GM21619 (cell line): ENCODE measurements at regions not wholly inside any gene's neighbourhood (a gene's known extent, or its start where the extent isn't known, plus 50 kb on each side); places are given as distances from the start of the nearest gene placed in this dataset.

Source experiments
- ATAC-seq: cut with Tn5 transposase; IDR thresholded peaks from one replicate; pipeline ENCODE4 v1.9.1; 2021; ENCODE audit not compliant: unreplicated experiment

DNA sequence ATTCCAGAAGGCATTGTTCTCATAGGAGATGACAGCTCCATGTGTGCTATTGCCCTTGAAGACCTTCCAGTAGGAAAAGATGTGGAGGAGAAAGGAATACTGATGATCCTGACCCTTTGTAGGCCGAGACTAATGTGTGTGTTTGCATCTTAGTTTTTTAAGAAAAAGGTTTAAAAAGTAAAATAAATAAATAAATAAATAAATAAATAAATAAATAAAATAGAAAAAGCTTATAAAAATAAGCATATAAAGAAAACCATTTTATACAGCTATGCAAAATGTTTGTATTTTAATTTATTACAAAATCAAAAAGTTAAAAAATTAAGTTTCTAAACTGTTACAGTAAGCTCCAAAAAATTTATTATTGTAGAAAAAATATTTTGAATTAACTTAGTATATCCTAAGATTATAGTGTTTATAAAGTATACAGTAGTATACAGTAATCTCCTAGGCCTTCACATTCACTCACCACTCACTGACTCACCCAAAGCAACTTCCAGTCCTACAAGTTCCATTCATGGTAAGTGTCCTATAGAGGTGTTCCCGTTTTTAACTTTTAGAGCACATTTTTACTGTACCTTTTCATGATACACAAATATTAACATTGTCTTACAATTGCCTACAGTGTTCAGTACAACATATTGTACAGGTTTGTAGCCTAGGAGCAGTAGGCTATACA is 435.2 kb upstream of the SEMA3A start:
- ATAC-seq, result no peak

DNA sequence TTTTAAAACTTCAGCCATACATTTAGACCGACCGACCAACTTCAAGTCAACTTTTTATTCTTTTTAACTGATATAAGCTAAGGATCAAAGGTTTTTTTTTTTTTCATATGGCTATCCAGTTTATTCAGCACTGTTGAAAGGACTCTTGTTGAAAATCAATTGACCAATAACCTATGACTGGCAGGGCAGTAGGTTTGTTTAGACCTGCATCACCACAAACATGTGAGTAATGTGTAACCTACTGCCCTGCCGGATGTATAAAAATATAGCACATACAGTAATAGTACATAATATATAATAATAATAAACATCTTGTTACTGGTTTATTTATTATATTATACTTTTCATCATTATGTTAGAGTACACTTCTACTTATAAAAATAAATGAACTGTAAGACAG is 434.6 kb upstream of the SEMA3A start:
- no peak for ATAC-seq

DNA sequence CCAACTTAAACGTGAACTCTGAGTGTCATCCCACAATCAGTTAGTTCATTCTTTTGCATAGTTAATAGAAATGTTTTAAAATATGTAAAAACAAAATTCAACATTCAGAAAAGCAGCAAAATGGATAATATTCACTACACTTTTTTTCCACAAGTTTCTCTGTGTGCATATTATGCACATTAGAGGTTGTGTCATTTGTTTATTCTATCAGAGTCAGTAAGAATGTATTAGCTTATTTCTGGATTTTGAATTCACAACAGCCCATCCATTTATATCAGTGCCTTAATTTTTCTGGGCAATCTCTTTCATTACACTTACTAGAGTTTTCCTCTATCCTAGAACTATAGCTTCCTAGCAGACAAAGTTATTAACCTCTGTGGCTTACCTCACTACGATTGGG is 432.7 kb upstream of the SEMA3A start:
- ATAC-seq, result no peak

DNA sequence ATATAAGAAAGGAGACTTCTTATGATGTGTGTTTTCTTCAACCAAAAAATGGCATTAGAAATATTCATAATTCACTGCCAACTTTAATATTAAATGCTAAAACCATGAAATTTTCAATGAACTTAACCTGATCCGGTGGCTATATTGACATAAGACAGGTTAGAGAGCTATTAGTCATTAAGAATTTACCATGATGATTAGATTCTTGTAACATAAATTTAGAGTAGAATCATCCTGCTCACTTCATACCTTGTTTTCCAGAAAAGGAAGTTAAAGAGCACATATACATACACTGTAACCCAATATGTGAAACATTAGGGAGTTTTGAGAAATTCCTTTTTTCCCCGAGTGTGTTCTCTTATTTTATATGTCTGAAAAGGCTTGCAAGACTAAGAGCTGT is 430.3 kb upstream of the SEMA3A start:
- ATAC-seq, result no peak

- ATAC-seq, result no peak
Observed at GRCh38 chr7:84624527-84624926, 429.9 kb upstream of the SEMA3A start.

DNA sequence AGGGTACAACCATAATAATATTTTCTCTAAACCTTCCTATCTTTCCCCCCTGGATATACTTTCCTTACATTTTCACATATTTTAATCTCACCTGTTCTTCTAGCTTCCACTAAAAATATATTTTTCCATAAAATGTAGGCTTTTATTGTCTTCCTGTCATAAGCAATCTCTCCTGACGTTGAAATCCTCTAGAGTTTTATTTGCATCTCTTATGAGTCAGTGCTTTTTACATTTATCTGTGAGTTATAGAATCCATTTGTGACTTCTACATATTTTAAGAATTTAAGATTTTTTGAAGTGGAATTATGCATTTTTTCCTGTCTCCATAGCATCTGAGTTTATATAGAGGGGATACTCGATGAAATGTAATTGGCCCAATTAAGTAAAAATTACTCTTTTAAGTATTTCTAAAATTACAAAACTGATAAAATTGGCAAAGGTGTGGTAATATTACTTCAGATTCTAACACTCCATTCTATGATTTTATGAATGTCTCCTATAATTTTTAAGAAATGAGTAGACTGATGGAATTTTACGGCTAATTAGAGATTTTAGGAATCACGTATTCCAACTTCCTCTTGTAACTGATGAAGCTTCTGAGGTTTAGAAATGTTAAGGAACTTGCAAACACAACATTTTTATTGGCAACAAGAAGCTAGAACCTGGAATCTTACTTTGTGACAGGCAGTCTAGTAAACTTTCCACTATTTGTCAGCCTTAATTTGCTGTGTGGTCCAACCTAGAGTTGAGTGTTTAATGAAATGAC is 422.9 kb upstream of the SEMA3A start:
- no peak for ATAC-seq

DNA sequence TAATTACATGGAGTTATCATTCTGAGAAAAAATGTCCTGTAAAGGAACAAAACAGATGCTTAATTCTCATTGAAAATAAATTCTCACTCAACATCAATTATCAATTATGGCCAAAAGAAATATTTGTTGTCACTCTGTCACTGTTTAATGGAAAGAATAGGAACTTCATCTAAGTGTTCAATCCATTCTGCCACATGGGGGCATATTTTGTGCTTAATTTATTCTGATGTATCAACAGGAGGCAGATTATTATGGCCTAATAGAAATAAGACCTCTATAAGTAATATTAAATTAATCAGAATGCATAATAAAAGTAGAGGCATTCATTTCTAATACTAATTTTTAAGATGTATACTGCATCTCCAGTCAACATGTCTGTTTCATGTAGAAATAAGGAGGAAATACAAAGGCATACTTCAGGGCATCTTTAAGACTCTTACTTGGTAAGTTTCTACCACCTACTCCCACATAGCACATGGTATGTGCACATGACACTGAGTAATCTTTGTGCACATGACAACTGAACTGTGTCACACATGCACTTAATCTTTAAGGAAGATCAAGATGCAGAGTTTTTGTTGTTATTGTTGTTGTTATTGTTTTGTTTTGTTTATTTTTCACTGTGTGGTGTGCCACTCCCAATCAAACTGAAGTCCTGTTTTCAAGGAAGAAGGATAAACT is 420.4 kb upstream of the SEMA3A start:
- ATAC-seq, result no peak

DNA sequence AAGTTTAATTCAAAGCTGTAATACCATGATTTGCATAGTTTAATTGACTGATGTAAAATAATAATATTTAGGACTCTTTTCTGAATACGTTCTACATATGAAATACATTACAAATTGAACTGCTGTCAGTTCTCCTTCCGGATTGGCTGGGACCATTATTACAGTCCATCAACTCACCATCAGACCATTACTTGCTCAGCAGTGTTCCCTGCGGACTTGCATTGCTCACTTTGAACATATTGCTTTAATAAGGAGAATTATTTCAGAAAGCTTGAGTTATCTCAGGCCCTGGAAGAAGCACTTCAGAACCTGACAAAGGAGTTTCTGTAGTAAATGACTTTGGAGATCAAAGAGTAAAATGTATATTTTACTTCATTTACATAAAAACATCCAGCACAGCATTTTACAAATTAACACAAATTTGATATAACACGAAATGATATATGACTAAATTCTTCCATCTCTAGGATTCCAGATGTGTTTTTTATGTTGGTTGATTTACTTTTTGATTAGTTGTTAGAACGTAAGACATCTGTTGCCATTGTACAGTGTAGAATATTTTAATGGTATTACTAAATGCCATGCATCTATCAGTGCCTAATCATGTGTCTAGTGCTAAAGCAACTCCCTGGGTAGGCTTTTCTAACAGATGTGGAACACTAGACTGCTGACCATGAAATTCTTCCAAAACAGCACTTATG is 418.5 kb upstream of the SEMA3A start:
- no peak for ATAC-seq

DNA sequence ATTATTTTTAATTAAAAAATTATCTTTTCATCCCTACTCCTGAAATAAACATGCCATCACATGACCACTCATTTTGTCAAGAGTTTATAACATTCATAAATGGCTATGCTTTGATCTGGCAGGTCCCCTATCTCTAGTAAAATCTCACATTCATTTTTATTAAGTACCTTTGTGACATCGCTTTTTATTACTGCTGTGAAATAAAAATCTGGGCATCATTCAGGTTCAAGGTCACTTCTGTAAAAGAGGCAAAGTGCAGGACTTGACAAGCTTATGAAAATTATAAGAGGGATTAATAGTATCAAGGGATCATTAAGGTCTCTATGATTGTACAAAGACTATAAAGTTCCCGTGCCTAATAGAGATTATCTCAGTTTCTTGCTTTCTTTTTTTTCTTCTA is 416.8 kb upstream of the SEMA3A start:
- ATAC-seq, result no peak

DNA sequence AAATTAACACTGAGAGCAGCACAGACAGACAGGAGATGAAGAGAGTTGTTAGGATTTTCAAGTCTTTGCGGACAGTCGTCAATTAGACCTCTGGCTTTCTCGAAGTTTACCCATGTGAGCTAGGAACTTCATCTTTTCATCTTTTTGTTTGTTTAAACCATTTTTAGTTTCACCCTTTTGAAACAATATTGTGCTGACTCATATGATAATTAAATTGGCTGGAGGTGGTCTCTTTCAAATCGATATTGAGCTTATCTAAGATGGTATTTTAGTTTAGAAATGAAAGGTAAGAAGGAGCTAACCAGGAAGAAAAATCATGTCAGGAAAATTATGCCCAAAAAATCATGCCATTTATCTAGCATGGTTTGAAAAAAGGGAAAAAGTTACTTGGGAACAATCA is 415.8 kb upstream of the SEMA3A start:
- no peak for ATAC-seq

DNA sequence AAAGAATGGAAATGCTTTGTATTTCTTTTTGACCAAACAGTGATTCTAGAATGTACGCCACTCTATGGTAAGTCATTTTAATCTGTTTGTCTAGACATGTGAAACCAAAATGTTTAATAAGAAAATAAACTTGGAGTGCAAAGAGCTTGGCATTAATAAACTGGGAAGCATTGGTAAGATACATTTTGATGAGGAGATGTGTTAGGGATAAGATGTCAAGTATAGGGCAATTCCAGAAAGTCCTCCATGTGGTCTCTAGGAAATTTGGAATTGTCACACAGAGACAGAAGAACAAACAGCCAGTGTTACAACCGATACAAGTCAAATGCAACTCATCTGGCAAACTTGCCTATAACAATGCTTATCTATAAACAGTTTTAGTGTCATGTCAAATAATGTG is 410.7 kb upstream of the SEMA3A start:
- ATAC-seq, result no peak

GRCh38 chr7:84603545-84603944 is 409.0 kb upstream of the SEMA3A start:
- no peak for ATAC-seq

DNA sequence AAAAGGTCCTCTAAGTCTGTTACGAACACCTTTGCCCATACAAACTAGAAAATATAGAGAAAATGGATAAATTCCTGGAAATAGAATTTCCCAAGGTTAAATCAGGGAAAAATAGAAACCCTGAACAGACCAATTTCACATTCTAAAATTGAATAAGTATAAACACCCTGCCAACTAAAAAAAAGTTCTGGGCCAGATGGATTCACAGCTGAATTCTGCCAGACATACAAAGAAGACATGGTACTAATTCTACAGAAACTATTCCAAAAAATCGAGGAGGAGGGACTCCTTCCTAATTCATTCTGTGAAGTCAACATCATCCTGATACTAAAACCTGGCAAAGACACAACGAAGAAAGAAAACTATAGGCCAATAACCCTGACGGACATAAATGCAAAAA is 400.4 kb upstream of the SEMA3A start:
- no peak for ATAC-seq

GRCh38 chr7:84591897-84592296 is 397.3 kb upstream of the SEMA3A start:
- ATAC-seq, result no peak

- ATAC-seq, result no peak
Observed at GRCh38 chr7:84589012-84589411, 394.4 kb upstream of the SEMA3A start.

- no peak for ATAC-seq
Observed at GRCh38 chr7:84583331-84583730, 388.7 kb upstream of the SEMA3A start.

GRCh38 chr7:84582747-84583146 is 388.2 kb upstream of the SEMA3A start:
- no peak for ATAC-seq

GRCh38 chr7:84578825-84579224 is 384.2 kb upstream of the SEMA3A start:
- no peak for ATAC-seq

GRCh38 chr7:84568781-84569180 is 374.2 kb upstream of the SEMA3A start:
- ATAC-seq, result no peak

DNA sequence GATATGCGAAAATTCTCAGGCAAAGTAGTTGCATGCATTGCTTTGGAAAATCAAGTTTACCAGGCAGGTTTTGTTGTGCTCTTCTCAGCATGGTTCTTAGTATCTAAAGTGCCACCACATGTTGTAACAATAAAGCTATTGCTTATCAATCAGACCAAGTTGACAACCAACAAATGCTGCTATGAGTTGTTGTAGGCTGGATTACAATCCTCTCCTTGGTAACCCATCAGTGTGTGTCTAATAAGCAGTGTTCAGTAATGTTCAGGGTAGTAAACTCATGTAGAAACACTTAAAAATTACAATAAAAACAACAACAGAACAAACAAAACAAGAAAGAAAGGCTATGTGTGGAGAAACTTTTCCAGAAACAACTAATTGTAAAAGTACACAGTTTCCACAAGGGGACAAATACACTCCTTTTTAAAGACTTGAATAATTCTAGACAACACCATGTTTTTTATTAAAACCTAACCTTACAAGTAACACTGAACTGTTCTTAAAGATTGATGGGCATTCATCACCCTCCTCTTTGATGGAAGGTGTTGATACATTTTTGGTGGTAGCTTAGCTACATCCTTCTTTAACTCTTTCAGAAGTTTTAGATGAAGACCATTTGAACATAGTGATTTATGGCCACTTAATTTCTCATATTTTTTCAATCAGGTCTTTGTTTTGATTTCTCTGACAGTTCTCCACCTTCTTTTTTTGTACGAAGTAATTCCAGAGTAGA is 370.9 kb upstream of the SEMA3A start:
- no peak for ATAC-seq

GRCh38 chr7:84553711-84554110 is 359.1 kb upstream of the SEMA3A start:
- no peak for ATAC-seq
